ENCODE measurements at regions not wholly inside any gene's neighbourhood (a gene's known extent, or its start where the extent isn't known, plus 50 kb on each side); places are given as distances from the start of the nearest gene placed in this dataset.

DNA sequence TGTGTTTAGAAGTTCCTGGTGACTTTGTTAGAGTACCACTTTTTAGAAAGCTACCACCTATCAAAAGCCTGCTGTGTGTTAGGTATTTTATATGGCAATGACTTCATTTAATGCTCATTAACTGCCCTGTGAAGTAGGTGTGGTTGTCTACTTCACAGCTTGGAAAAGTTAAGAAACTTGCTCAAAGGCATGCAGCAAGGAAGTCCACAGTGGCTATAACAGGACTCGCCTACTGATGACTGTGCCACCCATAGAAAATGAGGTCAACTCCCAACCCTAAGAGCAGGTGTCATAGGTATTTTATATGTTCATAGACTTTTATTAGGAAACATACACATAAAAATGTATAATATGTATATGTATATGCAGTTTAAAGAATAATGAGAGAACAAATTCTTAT, 125.2 kb upstream of the PAX6 start:
- Mint-ChIP-seq H3K27ac (ENCODE audit: low read depth, unreplicated experiment) (no peak overlapping the region), H3K9me3 (ENCODE audit: unreplicated experiment) (no peaks in the 10 kb centered on the region), H3K4me3 (ENCODE audit: unreplicated experiment) (no peak overlapping the region), H3K27me3 (ENCODE audit: insufficient read depth, unreplicated experiment) (peaks cover 30% of the 10 kb centered on the region), H3K36me3 (ENCODE audit: insufficient read depth, unreplicated experiment) (no peaks in the 10 kb centered on the region), H3K4me1 (ENCODE audit: insufficient read depth, unreplicated experiment) (no peaks in the 10 kb centered on the region)
- intact Hi-C loops (cut with micrococcal nuclease) = no loop called here
- no TSS peak for BruUV-seq (replicated peaks)
- CTCF ChIA-PET = interaction anchor here (0.6 kb wide), 1 partner anchor 448 kb away, joined by 4 read pairs; no protein-coding TSS in a partner anchor
- DNase-seq (ENCODE audit: unreplicated experiment) = no peak
- POLR2A ChIA-PET = no interaction called here
- no peak for TF ChIP-seq CTCF (IDR thresholded peaks at IDR 0.05; ENCODE audit: unreplicated experiment)

DNA sequence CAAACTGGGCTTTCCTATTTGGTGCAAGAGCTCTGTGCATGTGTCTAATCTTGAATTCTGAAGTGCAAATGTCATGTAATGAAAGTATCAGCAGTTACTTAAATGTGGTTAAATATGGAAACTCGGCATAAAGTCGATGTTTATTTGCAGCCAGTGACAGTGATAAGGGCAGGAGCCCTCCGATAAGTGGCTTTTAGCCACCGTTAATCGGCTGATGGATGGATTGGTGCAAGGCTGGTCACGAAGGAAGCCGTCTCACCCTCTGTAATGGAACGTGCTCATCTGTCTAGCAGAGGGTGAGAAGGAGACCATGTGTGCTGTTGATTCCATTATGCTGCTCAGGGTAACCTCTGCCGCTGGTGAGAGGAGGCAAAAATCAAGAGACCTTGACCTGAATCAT, 121.8 kb upstream of the PAX6 start:
- no TSS peak for BruUV-seq (replicated peaks)
- intact Hi-C loops (cut with micrococcal nuclease) = no loop called here
- Mint-ChIP-seq H3K27ac (ENCODE audit: low read depth, unreplicated experiment) (no peak overlapping the region), H3K9me3 (ENCODE audit: unreplicated experiment) (no peaks in the 10 kb centered on the region), H3K4me1 (ENCODE audit: insufficient read depth, unreplicated experiment) (no peaks in the 10 kb centered on the region), H3K27me3 (ENCODE audit: insufficient read depth, unreplicated experiment) (peaks cover 38% of the 10 kb centered on the region), H3K4me3 (ENCODE audit: unreplicated experiment) (no peak overlapping the region), H3K36me3 (ENCODE audit: insufficient read depth, unreplicated experiment) (no peaks in the 10 kb centered on the region)
- ChIA-PET CTCF (interaction anchor here (1.1 to 2.1 kb wide), 2 partner anchors 10 to 26 kb away, joined by 4 to 8 read pairs; no protein-coding TSS in a partner anchor), POLR2A (no interaction called here)
- no peak for TF ChIP-seq CTCF (IDR thresholded peaks at IDR 0.05; ENCODE audit: unreplicated experiment)
- DNase-seq (ENCODE audit: unreplicated experiment) = no peak

DNA sequence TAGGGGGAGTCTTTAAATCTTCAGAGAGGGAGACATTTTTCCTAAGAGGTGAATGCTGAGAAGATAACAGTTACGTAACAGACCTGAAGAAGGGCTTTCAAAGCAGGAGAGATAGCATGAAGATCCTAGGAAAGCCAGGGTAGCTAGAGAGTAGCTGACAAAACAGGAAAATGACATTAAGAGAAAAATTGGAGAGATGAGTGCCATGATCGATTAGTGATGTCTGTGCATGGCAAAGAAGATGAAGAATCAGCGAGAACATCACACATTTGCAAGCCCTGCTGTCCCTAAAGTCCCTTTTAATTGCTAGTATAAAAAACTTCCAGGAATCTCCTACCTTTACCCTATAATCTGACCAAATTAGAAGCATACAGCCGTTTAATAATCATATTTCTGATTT, 116.9 kb upstream of the PAX6 start:
- Mint-ChIP-seq H3K27me3 (ENCODE audit: insufficient read depth, unreplicated experiment) (peaks cover 18% of the 10 kb centered on the region), H3K27ac (ENCODE audit: low read depth, unreplicated experiment) (no peak overlapping the region)
- POLR2A ChIA-PET = no interaction called here

GRCh38 chr11:31926816-31927528, 115.8 kb upstream of the PAX6 start:
- no peak for TF ChIP-seq CTCF (IDR thresholded peaks at IDR 0.05; ENCODE audit: unreplicated experiment)
- no peaks in the 10 kb centered on the region for H3K36me3 Mint-ChIP-seq (ENCODE audit: insufficient read depth, unreplicated experiment)
- H3K27me3 Mint-ChIP-seq (ENCODE audit: insufficient read depth, unreplicated experiment) = peaks cover 12% of the 10 kb centered on the region
- no peaks in the 10 kb centered on the region for H3K9me3 Mint-ChIP-seq (ENCODE audit: unreplicated experiment)
- CTCF ChIA-PET = interaction anchor here (0.8 kb wide), 1 partner anchor 31 kb away, joined by 3 read pairs; no protein-coding TSS in a partner anchor
- BruUV-seq (replicated peaks) = no TSS peak
- H3K4me1 Mint-ChIP-seq (ENCODE audit: insufficient read depth, unreplicated experiment) = no peaks in the 10 kb centered on the region
- DNase-seq (ENCODE audit: unreplicated experiment) = no peak
- intact Hi-C loops (cut with micrococcal nuclease) = no loop called here
- no peak overlapping the region for H3K4me3 Mint-ChIP-seq (ENCODE audit: unreplicated experiment)
- POLR2A ChIA-PET = no interaction called here
- no peak overlapping the region for H3K27ac Mint-ChIP-seq (ENCODE audit: low read depth, unreplicated experiment)

More for the DNA sequence above, 116.9 kb upstream of the PAX6 start:
- intact Hi-C loops (cut with micrococcal nuclease) = no loop called here
- CTCF ChIA-PET = interaction anchor here (0.6 kb wide), 1 partner anchor 532 kb away, joined by 5 read pairs; no protein-coding TSS in a partner anchor
- H3K9me3 Mint-ChIP-seq (ENCODE audit: unreplicated experiment) = no peaks in the 10 kb centered on the region
- no peak overlapping the region for H3K4me3 Mint-ChIP-seq (ENCODE audit: unreplicated experiment)
- no peak for TF ChIP-seq CTCF (IDR thresholded peaks at IDR 0.05; ENCODE audit: unreplicated experiment)
- H3K4me1 Mint-ChIP-seq (ENCODE audit: insufficient read depth, unreplicated experiment) = no peaks in the 10 kb centered on the region
- no peaks in the 10 kb centered on the region for H3K36me3 Mint-ChIP-seq (ENCODE audit: insufficient read depth, unreplicated experiment)
- BruUV-seq (replicated peaks) = no TSS peak
- DNase-seq (ENCODE audit: unreplicated experiment) = no peak

All from MCF 10A (cell line).